ENCODE measurements at regions not wholly inside any gene's neighbourhood (a gene's known extent, or its start where the extent isn't known, plus 50 kb on each side); places are given as distances from the start of the nearest gene placed in this dataset.
"Not testable (repeated sequence)": the region's sequence is repeated elsewhere in the genome, so short reads cannot be mapped to it uniquely, and the experiment has no call there.

DNA sequence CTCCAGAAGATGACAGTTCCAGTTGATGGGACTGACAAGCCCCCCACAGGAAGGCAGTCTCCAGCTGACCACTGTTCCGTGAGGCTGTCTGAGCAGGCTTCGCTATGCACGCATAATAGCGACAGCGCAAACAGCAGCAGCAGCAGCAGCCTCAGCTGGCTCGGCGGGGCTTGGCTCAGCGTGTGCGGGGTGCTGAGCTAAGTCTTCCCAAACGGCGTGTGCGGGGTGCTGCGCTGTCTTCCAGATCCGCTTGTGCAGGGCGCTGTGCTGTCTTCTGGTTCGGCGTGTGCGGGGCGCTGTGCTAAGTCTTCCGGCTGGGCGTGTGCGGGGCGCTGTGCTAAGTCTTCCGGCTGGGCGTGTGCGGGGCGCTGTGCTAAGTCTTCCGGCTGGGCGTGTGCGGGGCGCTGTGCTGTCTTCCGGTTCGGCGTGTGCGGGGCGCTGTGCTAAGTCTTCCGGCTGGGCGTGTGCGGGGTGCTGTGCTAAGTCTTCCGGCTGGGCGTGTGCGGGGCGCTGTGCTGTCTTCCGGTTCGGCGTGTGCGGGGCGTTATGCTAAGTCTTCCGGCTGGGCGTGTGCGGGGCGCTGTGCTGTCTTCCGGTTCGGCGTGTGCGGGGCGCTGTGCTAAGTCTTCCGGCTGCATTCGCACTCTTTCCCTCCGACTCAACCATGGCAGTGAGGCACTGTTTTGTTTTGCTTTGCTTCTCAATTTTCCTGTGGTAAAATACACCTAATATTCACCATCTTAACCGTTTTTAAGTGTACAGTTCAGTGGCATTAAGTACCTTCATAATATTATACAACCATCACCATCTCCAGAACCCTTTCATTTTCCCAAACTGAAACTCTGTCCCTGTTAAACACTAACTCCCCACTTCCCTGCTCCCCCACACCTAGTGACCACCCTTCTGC, 156.1 kb downstream of the BMP7 start:
- not testable (repeated sequence) for DNase-seq

DNA sequence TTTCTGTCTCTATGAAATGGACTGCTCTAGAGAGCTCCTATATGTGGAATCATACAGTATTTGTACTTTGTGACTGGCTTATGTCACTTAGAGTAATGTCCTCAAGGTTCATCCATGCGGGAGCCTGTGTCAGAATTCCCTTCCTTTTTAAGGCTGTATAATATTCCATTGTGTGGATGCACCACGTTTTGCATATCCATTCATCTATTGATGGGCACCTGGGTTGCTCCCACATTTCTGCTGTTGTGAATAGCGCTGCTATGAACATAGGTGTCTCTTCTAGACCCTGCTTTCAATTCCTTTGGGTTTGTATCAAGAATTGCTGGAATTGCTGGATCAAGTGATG, 155.4 kb downstream of the BMP7 start:
- DNase-seq = no peak

DNA sequence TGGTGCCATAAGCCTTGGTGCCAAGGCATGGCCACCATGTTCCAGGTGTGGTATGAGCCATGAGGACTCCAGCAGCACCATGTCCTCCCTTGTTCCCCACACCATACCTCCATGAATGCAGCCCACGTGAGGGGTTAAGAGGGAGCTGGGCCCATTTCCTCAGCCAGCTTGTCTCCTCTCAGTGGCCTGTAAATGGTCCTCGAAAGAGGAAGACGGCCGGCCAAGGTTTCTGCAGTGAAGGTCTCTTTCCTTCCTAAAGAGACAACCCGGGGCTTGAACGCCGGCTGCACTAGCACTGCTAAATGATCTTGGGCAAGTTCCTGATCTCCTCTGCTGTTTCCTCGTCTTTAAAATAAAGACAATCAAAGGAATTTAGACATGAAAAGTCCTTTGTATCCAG, 154.0 kb downstream of the BMP7 start:
- no peak for DNase-seq

DNA sequence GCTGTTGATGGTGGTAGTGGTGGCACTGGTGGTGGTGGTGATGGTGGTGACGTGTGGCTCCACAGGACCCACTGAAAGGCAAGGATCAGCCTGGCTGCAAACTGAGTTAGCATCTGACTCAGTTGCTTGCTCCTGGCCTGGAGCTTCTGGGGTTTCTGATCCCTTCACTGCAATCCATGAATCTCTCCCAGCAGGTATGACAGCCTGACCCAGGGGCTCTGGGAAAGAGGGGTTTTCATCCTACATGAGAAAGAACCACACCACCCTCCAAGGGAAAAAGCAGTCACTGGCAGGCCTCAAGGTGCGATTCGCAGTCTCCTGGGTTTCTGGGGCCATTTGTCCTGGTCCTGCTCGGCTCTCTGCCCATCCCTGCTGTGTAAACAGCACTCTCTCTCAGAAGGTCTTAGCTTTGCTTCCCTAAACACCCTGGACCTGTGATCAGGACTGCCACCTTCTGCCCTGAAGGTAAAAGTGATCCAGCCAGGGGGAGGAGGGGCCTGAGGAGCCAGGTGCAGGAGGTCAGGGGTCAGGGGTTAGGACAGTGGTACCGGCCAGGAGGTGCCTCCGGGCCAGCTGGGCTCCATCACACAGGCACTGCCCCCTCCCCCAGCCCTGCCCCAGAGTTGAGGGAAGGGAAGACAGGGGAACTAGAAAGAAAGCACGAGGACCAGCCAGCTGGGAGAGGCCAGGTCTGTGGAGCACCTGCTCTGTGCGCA, 152.0 kb downstream of the BMP7 start:
- no peak for DNase-seq

DNA sequence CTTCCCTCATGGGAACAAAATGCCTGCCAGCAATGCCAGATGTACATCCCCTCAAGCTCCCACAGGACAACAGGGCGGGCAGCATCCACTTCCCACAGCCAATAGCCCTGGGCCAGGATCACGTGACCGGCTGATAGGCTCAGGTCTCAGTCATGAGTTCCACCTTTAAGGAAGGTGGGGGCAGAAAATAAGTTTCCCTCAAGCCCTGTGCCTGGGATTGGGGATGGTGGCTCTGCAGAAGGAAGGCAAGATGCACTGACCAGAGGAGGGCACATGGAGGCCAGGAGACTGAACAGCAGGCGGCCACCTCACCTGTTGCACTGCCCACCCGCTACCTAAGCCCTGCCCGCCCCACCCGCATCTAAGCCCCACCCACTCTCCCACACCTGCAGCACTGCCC, 149.1 kb downstream of the BMP7 start:
- no peak for DNase-seq

DNA sequence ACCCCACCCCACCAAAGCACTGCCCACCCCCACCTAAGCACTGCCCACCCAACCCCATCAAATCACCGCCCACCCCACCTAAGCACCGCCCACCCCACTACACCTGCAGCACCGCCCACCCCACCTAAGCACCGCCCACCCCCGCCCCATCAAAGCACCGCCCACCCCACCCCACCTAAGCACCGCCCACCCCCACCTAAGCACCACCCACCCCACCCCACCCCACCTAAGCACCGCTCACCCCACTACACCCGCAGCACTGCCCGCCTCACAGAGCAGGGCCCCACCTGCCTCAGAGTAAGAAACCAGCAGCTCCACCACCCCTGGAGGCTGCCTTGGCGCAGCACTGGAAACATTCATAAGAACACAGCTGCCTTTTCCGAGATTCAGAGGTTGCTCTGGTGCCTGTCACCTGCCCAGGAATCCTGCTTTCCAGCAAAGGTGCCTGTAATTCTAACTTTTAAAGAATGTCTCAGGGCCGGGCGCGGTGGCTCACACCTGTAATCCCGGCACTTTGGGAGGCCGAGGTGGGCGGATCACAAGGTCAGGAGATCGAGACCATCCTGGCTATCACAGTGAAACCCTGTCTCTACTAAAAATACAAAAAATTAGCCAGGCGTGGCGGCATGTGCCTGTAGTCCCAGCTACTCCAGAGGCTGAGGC, 148.2 kb downstream of the BMP7 start:
- DNase-seq = no peak
